ENCODE measurements at regions not wholly inside any gene's neighbourhood (a gene's known extent, or its start where the extent isn't known, plus 50 kb on each side); places are given as distances from the start of the nearest gene placed in this dataset.

DNA sequence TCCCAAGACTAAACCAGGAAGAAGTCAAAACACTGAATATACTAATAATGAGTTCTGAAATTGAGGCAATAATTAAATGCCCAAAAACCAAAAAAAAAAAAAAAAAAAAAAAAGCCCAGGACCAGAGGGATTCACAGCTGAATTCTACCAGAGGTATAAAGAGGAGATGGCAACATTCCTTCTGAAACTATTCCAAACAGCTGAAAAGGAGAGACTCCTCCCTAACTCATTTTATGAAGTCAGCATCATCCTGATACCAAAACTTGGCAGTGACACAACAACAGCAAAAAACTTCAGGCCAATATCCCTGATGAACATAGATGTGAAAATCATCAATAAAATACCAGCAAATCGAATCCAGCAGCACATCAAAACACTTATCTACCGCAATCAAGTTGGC, 108.5 kb upstream of the COL3A1 start:
- TF ChIP-seq PRPF4 (IDR thresholded peaks at IDR 0.05; ENCODE audit: low read depth, low read length, poor library complexity, severe bottlenecking), result no peak
- TF ChIP-seq CCDC6 (CRISPR knock-in tag; IDR thresholded peaks at IDR 0.05), result no peak
- TF ChIP-seq ARID2 (CRISPR knock-in tag; IDR thresholded peaks at IDR 0.05; ENCODE audit: borderline replicate concordance), result no peak
- no peak for TF ChIP-seq ZNF747 (CRISPR knock-in tag; IDR thresholded peaks at IDR 0.05; ENCODE audit: borderline replicate concordance)
